SU-DHL-6 (cell line): ENCODE measurements at regions not wholly inside any gene's neighbourhood (a gene's known extent, or its start where the extent isn't known, plus 50 kb on each side); places are given as distances from the start of the nearest gene placed in this dataset.

Experiments used
- CTCF ChIP-seq: fragments of 200-600 bp; sonication (generic); IDR thresholded peaks from one replicate; pipeline ENCODE4 v1.5.1; 2017; ENCODE audit warnings: antibody characterized with exemption, mild to moderate bottlenecking, low read length, moderate library complexity; ENCODE audit not compliant: insufficient read depth, poor library complexity, severe bottlenecking
- EZH2phosphoT487 ChIP-seq: fragments of 200-600 bp; sonication (generic), shearing (Covaris generic); conservative IDR thresholded peaks from 2 replicates; pipeline ENCODE4 v1.6.1; 2018; ENCODE audit warnings: mild to moderate bottlenecking, antibody characterized with exemption, low read length, moderate library complexity, mixed read lengths

- TF ChIP-seq CTCF = no peak
- TF ChIP-seq EZH2phosphoT487 = no peak
Measured at GRCh38 chr9:31674264-31674663, 710.2 kb upstream of the ACO1 start.
